HG03571 (cell line): ENCODE measurements at regions not wholly inside any gene's neighbourhood (a gene's known extent, or its start where the extent isn't known, plus 50 kb on each side); places are given as distances from the start of the nearest gene placed in this dataset.

ENCODE experiments used
- ATAC-seq: cut with Tn5 transposase; IDR thresholded peaks from one replicate; pipeline ENCODE4 v1.9.1; 2021; ENCODE audit not compliant: unreplicated experiment

- ATAC-seq: no peak
These were observed 49.9 kb upstream of the HS6ST1 start for GRCh38 chr2:128368437-128369107.

DNA sequence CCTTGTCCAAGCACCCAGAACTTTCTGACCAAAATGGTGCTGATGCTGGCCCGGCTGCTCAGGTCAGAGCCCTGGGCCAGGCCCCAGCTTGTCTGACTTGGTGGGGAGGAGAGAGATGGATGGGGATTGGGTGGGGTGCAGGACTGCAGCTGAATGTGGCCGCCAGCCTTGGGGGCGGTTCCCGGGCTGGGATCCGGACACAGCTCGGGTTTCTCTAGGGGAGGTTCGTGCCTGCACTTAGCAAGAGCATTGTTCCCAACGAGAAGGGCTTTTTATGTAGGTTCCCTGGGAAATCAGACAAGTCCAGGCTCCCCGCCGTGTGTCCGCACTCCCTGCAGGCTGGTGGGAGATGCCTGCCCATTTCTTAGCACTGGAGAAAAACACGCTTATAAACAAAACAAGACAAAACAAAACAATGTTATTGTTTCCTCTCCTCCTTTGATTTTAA, 50.5 kb upstream of the HS6ST1 start:
- ATAC-seq: no peak

- ATAC-seq: no peak
These were observed 51.2 kb upstream of the HS6ST1 start for GRCh38 chr2:128369602-128370467.

DNA sequence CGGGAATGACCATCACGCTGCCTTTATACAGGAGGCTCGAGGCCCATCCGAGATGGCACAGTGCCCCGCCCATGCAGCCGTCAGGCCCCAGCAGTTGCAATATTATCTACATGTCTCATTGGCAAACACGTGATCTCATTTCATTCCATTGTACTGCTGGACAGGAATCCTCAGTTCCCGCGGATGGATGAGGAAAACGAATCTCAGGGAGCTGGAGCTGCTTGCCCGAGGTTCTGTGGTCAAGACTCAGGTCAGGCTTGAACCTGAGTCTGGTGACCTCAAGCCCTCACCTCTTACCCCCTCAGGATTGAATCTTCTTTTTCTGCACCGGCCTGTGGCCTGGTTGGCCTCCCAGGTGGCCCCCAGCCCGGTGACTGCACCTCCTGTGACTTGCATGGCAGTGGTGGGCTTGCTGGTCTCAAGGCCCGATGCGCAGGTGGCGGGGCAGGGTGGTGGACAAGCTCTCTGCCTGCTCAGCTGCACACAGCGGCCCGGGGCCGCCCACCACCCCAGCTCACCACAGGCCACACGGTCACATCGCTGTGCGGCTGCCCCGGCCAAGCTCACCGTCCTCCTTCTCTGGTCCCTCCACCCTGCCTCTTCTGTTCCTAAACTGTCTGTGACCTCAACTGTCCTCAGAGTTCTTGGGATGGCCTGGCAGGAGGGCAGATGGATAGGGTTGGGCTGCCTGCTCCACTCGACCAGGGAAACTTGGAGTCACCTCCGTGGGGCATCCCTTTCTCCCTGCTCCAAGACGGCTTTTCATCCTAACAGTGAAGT, 52.0 kb upstream of the HS6ST1 start:
- ATAC-seq: no peak

- no peak for ATAC-seq
These were observed 52.6 kb upstream of the HS6ST1 start for GRCh38 chr2:128371248-128371630.

DNA sequence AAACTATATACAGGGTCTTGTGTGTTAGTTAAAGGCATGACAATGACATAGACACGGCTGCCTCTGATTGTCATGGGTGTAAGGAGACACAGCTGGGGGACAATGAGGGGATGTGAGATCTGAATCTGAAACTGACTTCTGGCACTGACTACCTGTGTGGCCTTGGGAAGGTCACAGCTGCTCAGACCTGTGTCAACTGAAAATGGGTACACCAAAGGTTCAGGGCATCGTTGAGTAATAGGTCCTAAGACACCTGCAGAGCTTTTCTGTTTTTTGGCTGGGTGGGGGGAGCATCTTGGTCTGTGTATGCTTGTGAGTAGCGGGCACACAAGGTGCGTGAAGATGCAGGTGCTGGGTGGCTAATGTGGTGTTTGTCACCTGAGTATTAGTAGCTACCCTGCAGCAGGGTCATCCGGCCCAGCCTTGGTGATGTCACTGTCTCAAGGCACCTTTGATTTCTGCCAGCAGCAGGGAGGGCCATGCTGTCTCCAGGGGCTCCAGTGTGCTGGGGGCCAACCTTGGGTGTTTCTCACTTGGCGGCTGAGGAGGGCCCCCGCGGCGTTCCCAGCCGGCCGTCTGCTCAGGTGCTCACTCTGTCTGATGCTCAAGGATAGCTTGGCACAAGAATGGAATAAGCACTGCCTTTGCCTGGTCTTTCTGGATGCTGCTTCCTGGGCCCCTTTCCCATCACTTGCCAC, 53.1 kb upstream of the HS6ST1 start:
- ATAC-seq: no peak

- no peak for ATAC-seq
These were observed 54.1 kb upstream of the HS6ST1 start for GRCh38 chr2:128372621-128373341.

GRCh38 chr2:128373451-128374000, 54.9 kb upstream of the HS6ST1 start:
- no peak for ATAC-seq

GRCh38 chr2:128374001-128374710, 55.5 kb upstream of the HS6ST1 start:
- ATAC-seq: no peak

DNA sequence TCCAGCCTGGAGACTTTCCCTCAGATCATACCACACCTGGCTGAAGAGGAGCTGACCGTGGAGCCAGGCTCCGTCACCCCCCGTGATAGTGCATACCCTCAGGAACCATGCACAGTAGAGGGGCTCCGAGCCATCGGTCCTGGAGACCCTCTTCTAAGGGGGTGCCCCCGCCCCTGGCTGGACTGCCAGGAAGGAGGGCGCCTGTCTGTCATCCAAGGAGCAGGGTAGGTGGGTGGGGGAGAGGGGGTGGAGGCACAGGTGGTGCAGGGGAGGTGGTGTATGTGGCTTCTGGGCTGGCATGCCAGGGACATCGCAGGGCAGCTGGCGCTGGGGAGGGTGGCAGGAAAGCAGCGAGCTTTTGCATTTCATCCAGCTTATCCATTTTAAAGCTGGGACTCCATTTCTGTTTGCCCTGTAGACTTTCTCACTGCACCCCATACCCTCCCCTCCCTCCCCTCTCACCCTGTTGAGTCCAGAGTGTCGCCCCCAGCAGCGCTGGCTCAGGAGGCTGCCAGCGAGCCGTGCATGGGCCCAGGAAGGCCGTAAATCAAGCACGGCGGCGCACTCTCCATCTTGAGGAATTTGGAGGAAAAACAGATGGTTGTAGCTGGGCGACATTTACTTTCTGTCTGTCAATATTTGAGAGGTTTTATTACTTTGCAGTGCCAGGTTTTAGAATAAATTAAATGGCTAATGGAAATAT, 56.2 kb upstream of the HS6ST1 start:
- no peak for ATAC-seq

DNA sequence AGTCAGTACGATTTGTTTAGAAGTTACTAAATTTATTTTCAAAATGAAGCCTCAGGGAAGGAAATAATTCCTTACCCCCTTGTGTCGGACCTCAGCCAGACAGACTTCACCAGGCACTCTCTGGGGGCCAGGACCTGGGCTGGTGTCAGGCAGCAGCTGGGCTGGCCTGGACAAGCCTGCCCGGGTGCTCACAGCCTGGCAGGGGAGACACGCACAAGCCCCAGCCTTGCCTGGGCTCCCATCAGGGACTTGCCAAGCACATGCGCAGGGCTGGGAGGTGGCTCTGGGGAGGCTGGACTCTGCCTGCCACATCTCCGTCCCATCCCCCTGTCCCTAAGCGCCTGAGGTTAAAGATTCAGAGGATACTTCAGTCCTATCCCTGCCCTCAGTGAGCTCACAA, 56.8 kb upstream of the HS6ST1 start:
- no peak for ATAC-seq

GRCh38 chr2:128376241-128377041, 57.8 kb upstream of the HS6ST1 start:
- no peak for ATAC-seq

DNA sequence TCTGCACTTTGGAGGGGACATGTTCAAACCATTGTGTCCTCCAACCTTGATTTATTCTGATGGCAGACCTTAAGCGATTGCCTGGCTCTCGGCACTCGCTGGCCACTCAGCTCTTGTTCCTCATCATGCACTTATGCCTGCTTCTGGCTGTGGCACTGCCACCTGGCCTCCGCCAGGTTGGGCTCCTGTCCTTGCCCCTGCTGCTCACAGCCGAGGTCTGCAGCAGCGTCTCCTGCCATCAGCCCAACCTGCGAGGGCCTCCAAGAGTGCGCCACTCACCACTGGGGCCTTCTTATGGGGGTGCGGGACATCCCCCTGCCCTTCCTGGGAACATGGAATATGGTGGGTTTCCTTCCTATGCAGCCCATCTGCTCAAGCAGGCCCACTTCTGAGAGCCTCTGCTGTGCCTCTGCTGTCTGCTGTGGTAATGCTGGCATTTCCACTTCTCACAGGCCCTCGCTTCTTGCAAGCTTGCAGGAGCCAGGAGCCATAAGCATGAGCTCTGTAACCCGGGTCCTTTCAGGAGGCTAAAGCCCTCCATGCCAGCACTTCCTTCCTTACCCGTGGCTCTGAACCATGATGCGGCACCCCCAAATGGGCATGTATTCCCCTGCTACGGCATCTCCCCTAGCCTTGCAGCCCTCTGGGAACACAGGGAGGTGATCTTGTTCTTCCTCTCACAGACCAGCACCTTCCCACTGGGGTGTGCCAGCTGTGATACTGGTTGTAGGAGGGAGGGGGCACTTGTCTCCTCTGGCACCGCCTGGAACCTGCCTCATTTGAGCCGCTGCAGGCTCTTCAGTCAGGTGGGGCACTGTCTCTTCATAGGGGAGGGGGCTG, 58.6 kb upstream of the HS6ST1 start:
- ATAC-seq: no peak

GRCh38 chr2:128378231-128379020, 59.8 kb upstream of the HS6ST1 start:
- ATAC-seq: no peak

GRCh38 chr2:128379021-128380015, 60.6 kb upstream of the HS6ST1 start:
- no peak for ATAC-seq
